Testis (tissue), 2 donors: ENCODE measurements at regions not wholly inside any gene's neighbourhood (a gene's known extent, or its start where the extent isn't known, plus 50 kb on each side); places are given as distances from the start of the nearest gene placed in this dataset.

Experiments used
- POLR2A ChIP-seq: fragments of 450-650 bp; IDR thresholded peaks from one replicate; pipeline ENCODE4 v1.6.1; 2017; ENCODE audit warnings: antibody characterized with exemption, mild to moderate bottlenecking, moderate library complexity
- TF ChIP-seq, protein P1 (sequence below), 3 experiments: fragments of 450-650 bp in 2 of 3; fragments of 200-600 bp in 1 of 3; sonication (generic) in 1 of 3; IDR thresholded peaks; one replicate each; pipeline ENCODE4 v1.5.1; 2016 to 2019; ENCODE audit warnings: antibody characterized with exemption in 3 of 3, mild to moderate bottlenecking in 2 of 3, moderate library complexity in 1 of 3

DNA sequence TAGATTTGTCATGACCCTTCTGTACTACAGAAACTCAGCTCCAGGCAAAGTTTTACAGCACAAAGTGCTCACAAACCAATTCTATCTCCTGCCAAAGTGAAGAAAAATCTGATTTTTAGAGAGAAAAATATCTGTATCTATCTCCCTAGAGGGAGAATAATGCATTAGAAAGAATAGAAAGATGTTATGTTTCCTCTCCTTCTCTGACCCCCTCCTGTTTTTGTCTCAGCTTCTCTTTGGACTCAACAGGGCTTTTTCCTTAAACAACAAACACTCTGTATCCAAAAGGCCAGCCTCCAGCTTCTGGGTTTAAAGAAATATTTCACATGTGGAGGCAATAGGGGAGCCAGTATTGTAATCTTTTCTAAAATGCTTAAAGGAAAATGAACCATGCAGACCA, 627.4 kb downstream of the REEP3 start:
- TF ChIP-seq, protein P1, sequence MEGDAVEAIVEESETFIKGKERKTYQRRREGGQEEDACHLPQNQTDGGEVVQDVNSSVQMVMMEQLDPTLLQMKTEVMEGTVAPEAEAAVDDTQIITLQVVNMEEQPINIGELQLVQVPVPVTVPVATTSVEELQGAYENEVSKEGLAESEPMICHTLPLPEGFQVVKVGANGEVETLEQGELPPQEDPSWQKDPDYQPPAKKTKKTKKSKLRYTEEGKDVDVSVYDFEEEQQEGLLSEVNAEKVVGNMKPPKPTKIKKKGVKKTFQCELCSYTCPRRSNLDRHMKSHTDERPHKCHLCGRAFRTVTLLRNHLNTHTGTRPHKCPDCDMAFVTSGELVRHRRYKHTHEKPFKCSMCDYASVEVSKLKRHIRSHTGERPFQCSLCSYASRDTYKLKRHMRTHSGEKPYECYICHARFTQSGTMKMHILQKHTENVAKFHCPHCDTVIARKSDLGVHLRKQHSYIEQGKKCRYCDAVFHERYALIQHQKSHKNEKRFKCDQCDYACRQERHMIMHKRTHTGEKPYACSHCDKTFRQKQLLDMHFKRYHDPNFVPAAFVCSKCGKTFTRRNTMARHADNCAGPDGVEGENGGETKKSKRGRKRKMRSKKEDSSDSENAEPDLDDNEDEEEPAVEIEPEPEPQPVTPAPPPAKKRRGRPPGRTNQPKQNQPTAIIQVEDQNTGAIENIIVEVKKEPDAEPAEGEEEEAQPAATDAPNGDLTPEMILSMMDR (IDR thresholded peaks at IDR 0.05): no peak
- no peak for TF ChIP-seq POLR2A
